Fibroblast of skin of right biceps (primary cell): ENCODE measurements at regions not wholly inside any gene's neighbourhood (a gene's known extent, or its start where the extent isn't known, plus 50 kb on each side); places are given as distances from the start of the nearest gene placed in this dataset.

Experiments
- DNase-seq: peaks from one replicate; pipeline ENCODE4 v3.0.0-alpha.2; 2013

DNA sequence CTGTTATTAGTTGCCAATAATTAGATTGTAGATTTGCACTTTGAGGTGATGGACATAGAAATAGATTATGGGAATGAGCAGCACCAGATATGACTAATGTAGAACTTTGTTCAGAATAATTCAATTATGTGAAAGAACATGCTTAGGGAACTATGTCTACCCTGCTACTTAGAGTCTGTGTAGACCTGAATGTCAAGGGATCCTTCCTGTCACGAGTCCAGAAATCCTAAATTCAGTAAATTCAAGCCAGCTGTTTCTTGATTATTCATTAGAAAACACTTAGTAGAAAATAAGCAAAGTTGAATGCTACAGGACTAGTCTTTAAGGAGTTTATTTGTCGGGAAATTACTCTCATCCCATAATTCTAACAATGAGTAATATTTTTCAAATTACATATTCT, 887.3 kb upstream of the SEMA6A start:
- DNase-seq: no peak

DNA sequence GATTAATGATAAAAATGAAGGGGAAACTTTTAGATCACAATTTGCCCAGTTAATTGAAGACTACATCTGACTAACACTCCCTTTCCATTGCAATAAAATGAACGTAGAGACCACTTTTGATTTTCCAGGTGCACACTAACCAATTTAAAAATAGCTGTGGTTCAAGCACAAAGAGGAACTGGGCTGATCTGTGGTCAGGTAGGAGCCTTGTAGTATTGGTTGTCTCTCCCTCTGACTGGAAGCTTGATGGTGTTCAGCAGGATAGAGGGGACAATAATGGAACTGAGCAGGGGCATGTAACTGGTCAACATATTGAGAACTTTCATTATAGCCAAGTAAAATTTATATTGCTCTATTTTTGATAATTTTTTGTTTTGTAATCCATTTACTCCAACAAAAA, 886.8 kb upstream of the SEMA6A start:
- no peak for DNase-seq

DNA sequence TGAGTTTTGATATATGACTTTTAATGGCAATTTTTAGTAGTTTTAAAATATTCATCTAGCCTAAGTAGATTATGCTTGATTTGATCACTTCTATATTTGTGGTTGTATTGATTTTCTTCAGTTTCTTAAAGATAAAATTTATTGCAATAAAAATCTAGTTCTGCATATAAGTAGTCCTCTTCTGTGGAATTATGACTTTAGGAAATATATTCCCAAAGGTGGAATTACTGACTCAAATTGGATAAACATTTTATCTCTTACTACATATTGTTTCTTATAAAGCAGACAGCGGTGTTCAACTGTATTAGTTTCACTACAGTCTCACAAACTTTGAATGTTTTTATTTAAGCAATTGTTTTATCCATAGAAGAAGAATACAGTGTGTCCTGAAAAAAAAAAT, 883.0 kb upstream of the SEMA6A start:
- no peak for DNase-seq

DNA sequence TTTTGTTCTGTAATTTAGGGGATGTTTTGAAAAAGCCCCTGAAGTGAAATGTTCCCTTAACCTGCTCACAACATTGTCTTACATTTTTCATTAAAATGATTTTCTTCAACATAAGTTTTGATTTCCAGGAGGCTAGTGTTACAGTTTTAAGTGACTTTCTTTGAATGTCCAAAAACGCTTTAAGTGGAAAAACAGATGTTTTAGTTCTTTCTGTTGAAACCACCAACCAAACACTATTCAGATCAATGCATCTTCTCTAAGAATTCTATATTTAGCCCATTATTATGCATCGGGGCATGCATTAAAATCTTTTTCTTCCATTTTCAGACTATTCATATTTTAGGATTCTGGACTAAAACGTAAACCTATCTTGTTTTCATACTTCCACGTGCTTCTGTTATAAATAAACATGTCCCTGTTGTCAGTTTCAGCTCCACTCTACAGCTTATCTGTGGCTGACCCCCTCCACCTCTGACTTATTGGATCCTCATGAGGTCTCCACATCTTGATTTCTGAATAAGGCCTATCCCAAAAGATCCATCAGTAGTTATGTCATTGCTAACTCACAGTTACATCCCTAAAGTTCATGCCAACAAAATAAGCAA, 882.3 kb upstream of the SEMA6A start:
- no peak for DNase-seq

DNA sequence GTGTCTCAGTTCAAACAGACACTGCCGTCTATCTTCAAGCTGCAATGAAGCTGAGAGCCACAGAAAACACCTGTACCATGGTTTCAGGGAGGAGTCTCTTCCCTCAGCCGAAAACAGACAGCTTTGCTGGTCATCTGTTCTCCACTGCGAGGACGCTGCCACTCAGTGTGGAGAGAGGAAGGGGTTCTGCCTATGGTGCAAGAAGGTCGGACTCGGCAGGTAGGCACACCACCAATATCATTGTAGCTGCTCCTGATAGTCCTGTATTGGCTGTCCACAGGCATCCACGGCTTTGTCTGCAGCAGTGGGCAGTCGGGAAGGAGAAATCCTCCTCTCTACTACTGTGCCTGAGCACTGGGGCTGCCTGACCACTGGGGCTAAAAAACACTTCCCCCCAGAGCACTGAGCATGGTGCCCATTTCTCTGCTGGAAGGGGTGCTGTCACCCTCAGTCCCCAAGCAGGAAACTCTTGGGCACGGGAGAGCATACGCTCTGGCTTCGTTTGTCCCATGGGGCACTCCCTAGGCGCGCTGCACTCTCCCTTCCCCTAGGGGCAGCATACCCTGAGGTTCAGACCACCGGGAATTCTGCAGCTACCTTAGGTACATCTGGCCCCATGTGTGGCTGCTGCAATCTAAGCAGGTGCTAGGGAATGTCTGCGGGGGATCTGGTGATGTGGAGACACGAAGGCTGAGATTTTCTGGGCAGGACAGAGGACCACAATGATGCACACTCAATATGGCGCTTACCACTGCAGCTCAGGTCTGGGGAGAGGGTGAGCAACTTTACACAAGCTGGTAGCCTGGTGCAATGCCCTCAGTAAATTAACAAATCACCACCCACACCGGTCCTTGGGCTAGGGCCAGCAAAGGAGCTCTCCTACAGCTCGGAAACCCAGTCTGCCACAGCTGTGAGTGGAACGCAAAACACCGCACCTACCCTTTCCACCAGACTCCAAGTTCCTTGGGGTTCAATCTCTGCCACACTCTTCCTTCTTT, 880.9 kb upstream of the SEMA6A start:
- no peak for DNase-seq

DNA sequence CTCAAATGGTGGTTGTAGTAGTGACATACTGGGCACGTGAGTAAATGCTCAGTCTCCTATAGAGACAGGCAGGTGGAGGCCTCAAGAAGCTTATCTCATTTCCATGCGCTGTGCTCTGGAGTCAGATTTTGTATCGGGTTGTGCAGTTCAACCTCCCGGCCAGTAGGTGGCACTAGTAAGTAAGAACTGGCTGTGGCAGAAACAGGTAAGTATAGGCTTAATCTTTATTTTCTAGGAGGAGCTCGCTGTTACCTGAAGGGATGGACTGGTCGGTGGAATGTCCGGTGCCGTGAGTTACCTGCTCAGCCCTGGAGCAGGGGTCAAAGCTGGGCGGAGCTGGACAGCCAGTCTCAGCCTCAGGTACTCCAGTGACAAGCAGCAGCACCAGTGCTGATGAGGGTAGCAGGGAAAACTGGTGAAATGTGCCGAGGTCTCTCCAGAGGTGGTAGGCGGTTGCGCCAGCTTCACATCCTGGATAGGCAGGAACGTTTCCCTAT, 880.1 kb upstream of the SEMA6A start:
- peak; percentile 14 for DNase-seq

DNA sequence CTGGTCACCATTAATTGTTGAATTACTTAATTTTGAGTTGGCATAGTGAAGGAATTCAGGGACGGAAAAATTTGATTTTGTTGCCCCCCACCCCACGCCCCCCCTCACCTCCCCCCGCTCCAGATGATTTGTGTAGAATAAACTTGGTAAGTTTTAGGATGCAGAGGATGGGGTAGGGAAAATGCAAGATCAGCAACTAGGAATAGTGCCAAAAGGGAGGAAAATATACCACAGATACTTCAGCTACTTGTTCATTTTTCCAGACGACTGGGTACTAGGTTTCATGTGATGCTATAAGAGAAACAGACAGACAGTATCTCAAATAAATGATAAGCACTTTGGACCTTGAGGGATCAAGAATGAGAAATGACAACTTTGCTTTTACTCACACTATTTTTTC, 862.2 kb upstream of the SEMA6A start:
- no peak for DNase-seq

DNA sequence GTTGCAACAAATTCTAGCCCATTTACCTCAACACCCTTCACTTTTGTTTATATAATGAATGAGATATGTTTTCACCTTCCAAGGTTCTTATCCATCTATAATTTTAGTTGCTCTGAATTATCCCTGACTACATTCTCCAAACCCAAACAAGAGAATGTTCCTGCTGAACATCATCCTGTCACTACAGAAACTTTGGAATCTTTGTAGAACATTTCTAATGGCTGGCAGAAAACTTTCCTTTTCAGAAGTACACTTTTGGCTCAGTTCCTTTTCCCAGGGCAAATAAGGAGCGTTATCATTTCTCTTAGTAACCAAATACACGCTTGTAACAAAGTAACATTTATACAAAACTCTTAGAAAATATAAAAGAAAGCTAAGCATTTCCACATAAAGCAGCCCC, 860.6 kb upstream of the SEMA6A start:
- no peak for DNase-seq

DNA sequence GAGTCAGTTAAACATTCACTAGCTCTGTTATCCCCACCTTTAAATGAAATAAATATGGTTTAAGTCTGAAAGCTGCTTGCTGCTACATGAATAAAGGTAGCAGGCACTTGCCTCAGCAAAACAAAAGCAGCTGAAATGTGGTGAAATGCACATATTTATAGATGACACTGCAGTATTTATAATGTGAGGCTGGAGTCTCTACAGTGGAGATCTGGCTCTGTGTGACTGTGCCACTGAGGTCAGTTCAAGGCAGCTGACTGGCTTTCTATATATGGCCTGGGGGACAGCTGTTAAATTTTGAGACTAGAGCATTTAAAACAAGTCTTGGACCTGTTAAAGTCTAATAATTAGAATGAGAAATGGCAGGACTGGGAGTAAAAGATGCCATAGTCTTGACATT, 859.6 kb upstream of the SEMA6A start:
- no peak for DNase-seq

DNA sequence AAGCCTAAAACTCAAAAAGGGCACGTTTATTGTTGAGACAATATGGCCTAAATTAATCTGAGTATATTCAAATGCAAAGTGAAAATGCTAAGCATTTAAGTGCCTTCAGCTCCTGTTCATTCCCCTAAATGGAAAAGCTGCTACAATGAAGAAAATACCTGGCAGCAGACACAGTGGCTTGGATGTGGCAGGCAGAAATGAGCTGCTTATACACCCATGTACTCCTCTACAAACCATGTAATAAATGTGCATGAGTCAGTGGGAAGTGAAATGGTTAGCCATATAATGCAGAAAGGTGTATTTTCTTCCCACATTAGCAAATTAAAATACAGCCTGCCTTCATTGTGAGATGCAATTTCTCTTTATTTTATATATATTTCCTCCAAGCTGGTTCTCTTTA, 859.2 kb upstream of the SEMA6A start:
- DNase-seq: no peak

DNA sequence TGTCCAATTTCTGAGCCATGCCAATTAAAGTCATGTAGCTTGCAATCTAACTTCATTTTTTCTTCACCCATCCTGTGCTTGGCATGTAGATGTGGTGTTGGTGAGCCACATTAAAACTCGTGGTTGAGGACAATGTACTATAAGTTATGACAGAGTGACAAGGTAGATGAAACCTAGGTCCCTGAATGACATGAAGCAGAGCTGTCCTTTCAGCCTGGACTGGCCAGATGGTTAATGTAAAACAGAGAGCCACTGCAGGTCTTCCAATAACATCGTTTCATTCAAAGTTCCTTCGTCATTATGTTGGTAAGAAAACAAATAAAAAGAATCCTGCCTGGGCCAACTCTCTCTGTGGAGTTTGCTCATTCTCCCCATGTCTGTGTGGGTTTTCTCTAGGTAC, 856.5 kb upstream of the SEMA6A start:
- no peak for DNase-seq

DNA sequence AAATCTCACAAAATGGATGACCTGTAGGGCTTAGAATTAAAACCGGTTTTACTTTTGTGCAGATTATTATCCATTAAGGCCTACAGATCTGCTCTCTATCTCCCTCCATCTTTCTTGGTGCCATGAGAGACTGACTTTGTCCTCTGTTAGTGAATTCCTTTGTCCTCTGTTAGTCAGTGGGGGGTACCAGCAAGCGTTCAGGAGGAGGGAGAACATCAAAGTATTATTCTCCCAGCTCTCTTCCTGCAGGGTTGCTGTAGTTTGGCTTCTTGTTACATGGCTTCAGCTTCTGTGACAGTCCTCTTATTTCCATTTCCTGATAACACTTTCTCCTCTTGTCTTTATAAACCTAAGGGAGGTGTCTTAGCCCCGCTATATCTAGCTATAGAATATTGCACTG, 850.5 kb upstream of the SEMA6A start:
- DNase-seq: no peak

DNA sequence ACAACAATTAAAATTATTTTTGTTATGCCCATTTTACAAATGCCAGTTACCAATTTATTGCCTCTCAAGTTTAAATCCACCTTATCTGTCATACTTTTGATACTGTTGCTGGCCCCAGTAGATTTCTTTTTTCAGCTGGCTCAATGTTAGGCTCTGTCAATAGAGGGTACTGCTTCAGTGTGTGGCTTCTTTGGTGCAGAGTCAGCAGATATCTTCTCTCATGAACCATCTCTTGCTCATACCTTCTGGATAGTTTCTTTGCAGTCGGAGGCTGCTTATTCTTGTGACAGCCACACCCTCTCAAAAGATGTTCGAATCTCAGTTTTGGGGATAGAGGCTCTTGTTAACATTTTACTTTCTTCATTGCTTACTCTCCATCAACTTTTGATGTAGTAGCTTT, 849.9 kb upstream of the SEMA6A start:
- DNase-seq: no peak

DNA sequence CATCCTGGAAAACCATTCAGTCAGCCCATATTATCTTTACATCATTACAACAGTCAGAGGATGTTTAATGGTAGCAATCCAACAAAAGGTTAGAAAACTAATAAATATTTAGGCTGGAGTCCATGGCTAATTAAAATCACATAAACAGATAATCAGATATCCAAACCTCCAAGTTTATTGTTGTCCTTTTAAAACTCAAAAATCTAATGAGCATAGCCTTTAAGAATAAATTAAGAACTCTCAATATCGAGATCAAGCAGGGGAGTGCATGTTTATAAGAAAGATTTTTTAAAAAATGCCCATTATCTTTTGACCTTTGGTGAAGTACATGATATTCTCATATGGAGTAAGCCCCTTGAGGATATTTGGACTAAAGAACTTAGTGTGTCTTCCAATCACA, 842.9 kb upstream of the SEMA6A start:
- DNase-seq: no peak

DNA sequence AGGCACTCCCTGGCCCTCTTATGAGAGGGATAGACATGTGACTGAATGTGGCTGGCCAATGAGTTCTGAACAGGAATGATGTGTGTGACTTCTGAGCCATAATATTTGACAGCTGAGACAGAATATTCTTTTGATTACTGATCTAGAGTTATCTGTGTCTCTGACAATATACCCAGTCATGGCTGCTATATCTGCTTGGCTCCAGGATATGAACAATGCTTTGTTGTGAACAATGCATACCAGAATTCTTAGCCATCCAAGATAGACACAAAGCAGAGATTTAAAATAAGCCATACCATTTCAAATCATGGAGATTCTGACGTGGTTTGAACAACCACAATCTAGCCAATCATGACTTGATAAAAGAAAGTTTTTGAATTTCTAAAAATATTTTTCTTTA, 840.3 kb upstream of the SEMA6A start:
- DNase-seq: peak; percentile 31

DNA sequence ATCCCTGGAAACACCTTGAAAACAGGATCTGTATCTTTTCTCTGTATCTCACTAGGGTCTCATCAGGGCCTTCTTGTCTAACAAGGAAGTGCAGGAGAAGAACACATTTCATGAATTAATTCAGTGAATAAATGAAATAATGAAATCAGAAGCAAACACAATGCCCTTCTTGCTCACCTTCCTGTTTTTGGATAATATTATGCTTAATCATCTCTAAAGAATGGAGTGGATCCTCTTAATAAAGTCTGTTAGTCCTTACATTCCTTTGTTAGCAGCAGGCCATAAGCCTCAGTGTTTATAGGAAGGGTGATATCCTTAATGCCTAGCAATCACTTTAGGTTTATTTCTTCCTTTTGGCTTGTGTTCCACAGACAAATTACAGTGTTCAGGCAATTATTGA, 837.1 kb upstream of the SEMA6A start:
- DNase-seq: no peak

DNA sequence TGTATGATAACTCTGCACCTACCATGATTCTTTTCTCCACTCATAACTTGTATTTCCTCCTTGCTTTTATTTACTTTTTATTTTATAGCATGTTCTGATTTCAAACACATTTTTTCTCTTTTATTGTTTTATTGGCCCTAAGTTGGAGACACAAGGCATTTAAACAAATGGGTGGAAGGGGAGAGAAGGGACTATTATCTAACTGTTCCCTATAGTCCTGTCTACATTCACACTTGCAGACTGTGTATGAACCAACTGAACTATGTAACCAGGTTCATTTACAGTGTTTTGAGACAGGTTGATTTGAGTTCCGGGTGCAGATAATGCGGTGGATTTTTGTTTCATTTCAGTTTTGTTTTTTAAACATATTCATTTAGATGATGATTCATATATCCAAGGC, 830.6 kb upstream of the SEMA6A start:
- no peak for DNase-seq

DNA sequence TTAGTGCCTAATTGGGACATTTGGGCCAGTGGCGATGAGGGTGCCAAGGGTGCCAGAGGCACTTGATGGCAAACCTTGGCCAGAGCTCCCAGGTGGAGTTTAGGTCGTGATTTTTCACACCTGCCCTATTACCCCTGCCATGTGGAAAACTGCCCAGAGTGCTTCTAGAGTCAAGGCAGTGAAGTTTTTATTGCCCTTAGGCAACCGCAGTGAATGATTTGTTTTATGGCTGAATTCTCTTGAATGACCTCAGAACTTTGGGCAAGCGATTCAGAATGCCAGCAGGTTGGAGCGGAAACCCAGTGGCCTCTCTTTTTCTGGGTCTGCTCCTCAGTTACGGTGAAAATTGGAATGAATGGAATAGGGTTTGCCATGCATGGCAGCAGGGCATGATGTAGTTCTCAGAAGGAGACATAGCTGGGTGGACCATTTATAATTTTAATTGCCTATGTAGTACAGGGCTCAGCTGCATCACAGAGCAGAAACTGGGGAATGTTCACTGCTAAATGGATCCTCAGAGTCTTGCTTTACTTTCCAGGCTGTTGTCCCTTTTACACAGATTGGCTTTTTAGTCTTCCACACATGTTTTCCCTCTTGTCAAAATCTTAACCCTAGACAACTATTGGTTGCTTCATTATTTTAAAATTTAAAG, 820.0 kb upstream of the SEMA6A start:
- no peak for DNase-seq

DNA sequence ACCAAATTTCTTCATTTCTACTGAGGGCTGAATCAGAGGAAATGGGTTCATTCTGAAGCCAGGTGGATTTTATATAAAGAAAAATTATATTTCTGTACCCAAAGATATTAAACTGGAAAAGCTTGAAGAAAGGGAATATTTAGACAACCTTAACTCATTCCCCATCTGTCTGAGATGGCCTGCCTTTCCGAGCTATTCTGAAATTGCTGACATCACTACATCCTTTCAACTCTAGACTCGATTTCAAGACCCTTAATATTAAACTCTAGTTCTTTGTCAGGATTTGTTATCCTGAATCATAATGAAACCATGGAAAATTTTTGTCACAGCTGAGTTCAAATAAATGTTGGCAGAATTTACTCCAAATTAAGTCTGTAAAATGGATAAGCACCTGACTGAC, 818.5 kb upstream of the SEMA6A start:
- no peak for DNase-seq

DNA sequence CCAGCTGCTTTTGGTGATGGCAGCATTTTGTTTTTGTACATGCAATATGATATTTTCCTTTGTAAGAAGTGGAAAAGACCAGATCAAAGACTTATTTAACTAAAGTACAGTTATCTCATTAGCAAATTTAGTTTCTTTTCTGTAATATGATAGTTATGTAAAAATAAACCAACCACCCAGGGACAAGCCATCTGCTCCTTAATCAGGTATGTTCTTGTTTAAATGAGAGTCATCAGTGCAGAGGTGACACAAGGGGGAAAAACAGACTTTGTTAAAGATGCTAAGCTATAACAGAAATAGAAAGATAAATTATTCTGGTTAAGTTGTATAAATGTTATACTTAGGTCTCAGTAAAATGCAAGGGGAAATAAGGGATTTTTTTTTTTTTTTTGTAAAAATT, 805.7 kb upstream of the SEMA6A start:
- no peak for DNase-seq

DNA sequence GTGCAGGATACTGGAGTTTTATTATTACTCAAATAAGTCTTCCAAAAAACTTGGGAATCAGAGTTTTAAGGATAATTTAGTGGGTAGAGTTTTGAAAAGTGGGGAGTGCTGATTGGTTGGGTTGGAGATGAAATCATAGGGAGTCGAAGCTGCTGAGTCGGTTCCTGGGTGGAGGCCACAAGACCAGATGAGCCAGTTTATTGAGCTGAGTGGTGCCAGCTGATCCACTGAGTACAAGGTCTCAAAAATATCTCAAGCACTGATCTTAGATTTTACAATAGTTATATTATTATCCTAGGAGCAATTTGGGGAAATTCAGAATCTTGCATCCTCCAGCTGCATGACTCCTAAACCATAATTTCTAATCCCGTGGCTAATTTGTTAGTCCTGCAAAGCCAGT, 804.9 kb upstream of the SEMA6A start:
- DNase-seq: no peak

DNA sequence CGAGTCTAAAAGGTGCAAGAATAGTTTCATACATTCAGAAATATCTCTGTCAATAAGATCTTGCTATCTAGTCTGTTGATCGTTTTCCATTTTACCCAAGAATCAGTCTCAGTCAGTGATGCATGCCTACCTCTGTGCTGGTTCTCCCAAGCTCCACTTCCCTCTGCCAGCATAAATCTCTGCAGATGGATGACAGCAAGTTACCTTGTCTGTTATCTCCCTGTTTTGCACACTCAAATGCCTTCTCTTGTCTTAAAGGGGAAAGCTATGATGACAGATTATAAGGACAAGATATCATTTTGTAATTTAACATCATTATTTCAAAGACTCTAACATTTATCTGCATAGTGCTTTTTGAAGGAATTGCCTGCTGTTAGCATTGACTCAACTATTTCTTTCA, 802.1 kb upstream of the SEMA6A start:
- DNase-seq: no peak

DNA sequence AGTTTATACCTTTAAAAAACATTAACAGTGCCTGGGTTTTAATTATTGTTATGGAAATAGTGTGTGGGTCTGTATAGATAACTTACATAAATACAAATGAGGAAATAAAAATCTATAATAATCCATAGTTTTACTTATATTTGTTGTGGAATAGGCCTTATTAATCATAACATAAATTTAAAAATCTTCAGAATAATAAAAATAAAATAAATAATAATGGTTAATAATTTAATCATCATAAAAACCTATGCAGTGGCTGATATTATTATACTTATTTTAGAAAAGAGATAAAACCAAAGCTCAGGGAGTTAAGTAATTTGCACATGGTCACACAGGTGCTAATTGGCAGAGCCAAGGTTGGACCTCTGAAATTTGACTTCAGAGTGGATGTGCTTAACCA, 785.3 kb upstream of the SEMA6A start:
- DNase-seq: no peak

DNA sequence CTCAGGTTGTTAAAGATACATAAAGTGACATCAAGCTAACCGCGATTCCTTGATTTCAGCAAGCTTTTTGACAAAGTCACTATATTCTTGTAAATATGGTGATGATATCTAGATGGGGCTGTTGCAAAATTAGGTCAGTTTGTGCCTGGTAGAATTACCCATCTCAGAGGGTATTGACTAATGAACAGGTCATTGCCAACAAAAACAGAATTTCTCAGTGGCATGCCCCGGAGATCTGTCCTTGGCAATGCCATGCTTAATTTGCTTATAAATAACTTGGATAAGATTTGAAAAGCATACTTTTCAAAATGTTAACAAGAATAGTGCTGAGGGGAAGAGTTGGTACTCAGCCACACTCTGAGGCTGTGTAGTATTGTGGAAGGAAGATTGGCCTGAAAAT, 783.3 kb upstream of the SEMA6A start:
- DNase-seq: no peak
